ENCODE measurements at regions not wholly inside any gene's neighbourhood (a gene's known extent, or its start where the extent isn't known, plus 50 kb on each side); places are given as distances from the start of the nearest gene placed in this dataset.

- intact Hi-C loops (cut with micrococcal nuclease): no loop called here
- no peak for ATAC-seq
- Mint-ChIP-seq H3K4me3 (no peak overlapping the region), H3K27ac (no peak overlapping the region), H3K4me1 (no peaks in the 10 kb centered on the region), H3K36me3 (no peaks in the 10 kb centered on the region), H3K9me3 (peaks cover 11 to 20% of the 10 kb centered on the region in 2 donors), H3K27me3 (ENCODE audit: low read depth in 2 of 2) (no peaks in the 10 kb centered on the region)
- Histone ChIP-seq H3K4me3 (ENCODE audit: low read length) (no peak overlapping the region), H3K27me3 (ENCODE audit: control insufficient read depth, insufficient read depth, low read length) (no peaks in the 10 kb centered on the region), H3K4me1 (ENCODE audit: control insufficient read depth, insufficient read depth, low read length) (no peaks in the 10 kb centered on the region), H3K27ac (ENCODE audit: low read length) (no peak overlapping the region), H3K36me3 (ENCODE audit: control insufficient read depth, insufficient read depth, low read length) (no peaks in the 10 kb centered on the region), H3K9me3 (ENCODE audit: control insufficient read depth, insufficient read depth, low read length) (peaks cover 4% of the 10 kb centered on the region)
- no peak for DNase-seq
- 79% methylated on average over 3 of the region's 4 CpGs for WGBS (ENCODE audit: insufficient coverage)
- TF ChIP-seq CTCF (IDR thresholded peaks at IDR 0.05): no peak
Measured at GRCh38 chr14:83163016-83163415, 1629.4 kb upstream of the SEL1L start.

GRCh38 chr14:83164016-83164415, 1630.4 kb upstream of the SEL1L start:
- ATAC-seq: no peak
- H3K27me3 Mint-ChIP-seq (ENCODE audit: low read depth in 2 of 2): no peaks in the 10 kb centered on the region
- no peak for DNase-seq
- Histone ChIP-seq H3K27ac (ENCODE audit: low read length) (no peak overlapping the region), H3K4me3 (ENCODE audit: low read length) (no peak overlapping the region), H3K4me1 (ENCODE audit: control insufficient read depth, insufficient read depth, low read length) (no peaks in the 10 kb centered on the region), H3K36me3 (ENCODE audit: control insufficient read depth, insufficient read depth, low read length) (no peaks in the 10 kb centered on the region), H3K27me3 (ENCODE audit: control insufficient read depth, insufficient read depth, low read length) (no peaks in the 10 kb centered on the region), H3K9me3 (ENCODE audit: control insufficient read depth, insufficient read depth, low read length) (peaks cover 4% of the 10 kb centered on the region)
- 96% methylated on average over 4 of the region's 6 CpGs for WGBS (ENCODE audit: insufficient coverage)
- no peaks in the 10 kb centered on the region for H3K36me3 Mint-ChIP-seq
- H3K4me3 Mint-ChIP-seq: no peak overlapping the region
- H3K27ac Mint-ChIP-seq: no peak overlapping the region
- intact Hi-C loops (cut with micrococcal nuclease): no loop called here
- peaks cover 11 to 17% of the 10 kb centered on the region in 2 donors for H3K9me3 Mint-ChIP-seq
- no peaks in the 10 kb centered on the region for H3K4me1 Mint-ChIP-seq
- no peak for TF ChIP-seq CTCF (IDR thresholded peaks at IDR 0.05)

GRCh38 chr14:83164591-83164990, 1630.9 kb upstream of the SEL1L start:
- Mint-ChIP-seq H3K27me3 (ENCODE audit: low read depth in 2 of 2) (no peaks in the 10 kb centered on the region), H3K27ac (no peak overlapping the region), H3K36me3 (no peaks in the 10 kb centered on the region), H3K9me3 (peaks cover 11 to 17% of the 10 kb centered on the region in 2 donors), H3K4me1 (no peaks in the 10 kb centered on the region), H3K4me3 (no peak overlapping the region)
- TF ChIP-seq CTCF (IDR thresholded peaks at IDR 0.05): no peak
- Histone ChIP-seq H3K4me3 (ENCODE audit: low read length) (no peak overlapping the region), H3K27me3 (ENCODE audit: control insufficient read depth, insufficient read depth, low read length) (no peaks in the 10 kb centered on the region), H3K9me3 (ENCODE audit: control insufficient read depth, insufficient read depth, low read length) (peaks cover 4% of the 10 kb centered on the region), H3K36me3 (ENCODE audit: control insufficient read depth, insufficient read depth, low read length) (no peaks in the 10 kb centered on the region), H3K27ac (ENCODE audit: low read length) (no peak overlapping the region), H3K4me1 (ENCODE audit: control insufficient read depth, insufficient read depth, low read length) (no peaks in the 10 kb centered on the region)
- intact Hi-C loops (cut with micrococcal nuclease): no loop called here
- ATAC-seq (no peak), DNase-seq (no peak)
- no CpG with 5 or more reads among the region's 1 CpG for WGBS (ENCODE audit: insufficient coverage)

GRCh38 chr14:83170165-83170564, 1636.5 kb upstream of the SEL1L start:
- Mint-ChIP-seq H3K9me3 (peaks cover 14 to 25% of the 10 kb centered on the region in 2 donors), H3K36me3 (peaks cover 7% of the 10 kb centered on the region), H3K27me3 (ENCODE audit: low read depth in 2 of 2) (no peaks in the 10 kb centered on the region), H3K27ac (no peak overlapping the region), H3K4me3 (no peak overlapping the region), H3K4me1 (no peaks in the 10 kb centered on the region)
- intact Hi-C loops (cut with micrococcal nuclease): no loop called here
- DNase-seq (no peak), ATAC-seq (no peak)
- Histone ChIP-seq H3K4me3 (ENCODE audit: low read length) (no peak overlapping the region), H3K27me3 (ENCODE audit: control insufficient read depth, insufficient read depth, low read length) (no peaks in the 10 kb centered on the region), H3K4me1 (ENCODE audit: control insufficient read depth, insufficient read depth, low read length) (no peaks in the 10 kb centered on the region), H3K36me3 (ENCODE audit: control insufficient read depth, insufficient read depth, low read length) (no peaks in the 10 kb centered on the region), H3K9me3 (ENCODE audit: control insufficient read depth, insufficient read depth, low read length) (peaks cover 4% of the 10 kb centered on the region), H3K27ac (ENCODE audit: low read length) (no peak overlapping the region)
- no peak for TF ChIP-seq CTCF (IDR thresholded peaks at IDR 0.05)
- 70% methylated on average over 3 of the region's 3 CpGs for WGBS (ENCODE audit: insufficient coverage)

Data from natural killer cell (primary cell).